HG03060 (cell line): ENCODE measurements at regions not wholly inside any gene's neighbourhood (a gene's known extent, or its start where the extent isn't known, plus 50 kb on each side); places are given as distances from the start of the nearest gene placed in this dataset.
"Not testable (repeated sequence)": the region's sequence is repeated elsewhere in the genome, so short reads cannot be mapped to it uniquely, and the experiment has no call there.

Source experiments
- ATAC-seq: cut with Tn5 transposase; IDR thresholded peaks from one replicate; pipeline ENCODE4 v1.9.1; 2021; ENCODE audit warnings: low read depth, moderate number of reproducible peaks; ENCODE audit not compliant: unreplicated experiment

DNA sequence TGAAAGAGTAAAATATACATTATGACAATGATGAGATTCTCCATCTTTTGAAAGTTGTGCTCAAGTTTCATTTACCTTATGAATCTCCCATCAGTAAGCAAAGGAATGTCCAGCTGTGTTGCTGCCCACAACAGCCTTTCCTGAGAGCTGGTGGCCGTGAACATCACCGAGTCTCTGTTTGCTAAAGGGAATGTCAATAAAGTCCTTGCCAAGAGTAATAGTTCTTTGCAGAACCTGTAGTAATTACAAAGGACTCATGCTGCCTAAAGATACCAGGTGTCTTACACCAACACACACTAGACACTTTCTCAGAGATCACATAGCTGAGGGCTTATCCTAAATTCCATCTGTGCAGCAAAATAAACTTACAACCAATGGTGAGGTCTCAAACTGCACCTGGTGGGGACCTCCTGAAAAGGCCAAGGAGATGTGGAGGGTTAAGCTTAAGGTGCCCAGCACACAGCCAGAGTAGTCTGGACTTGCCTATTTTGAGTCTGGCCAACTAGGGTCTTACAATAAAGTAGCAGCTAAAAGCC lies 111.1 kb upstream of the DAPK1 start:
- ATAC-seq = no peak

DNA sequence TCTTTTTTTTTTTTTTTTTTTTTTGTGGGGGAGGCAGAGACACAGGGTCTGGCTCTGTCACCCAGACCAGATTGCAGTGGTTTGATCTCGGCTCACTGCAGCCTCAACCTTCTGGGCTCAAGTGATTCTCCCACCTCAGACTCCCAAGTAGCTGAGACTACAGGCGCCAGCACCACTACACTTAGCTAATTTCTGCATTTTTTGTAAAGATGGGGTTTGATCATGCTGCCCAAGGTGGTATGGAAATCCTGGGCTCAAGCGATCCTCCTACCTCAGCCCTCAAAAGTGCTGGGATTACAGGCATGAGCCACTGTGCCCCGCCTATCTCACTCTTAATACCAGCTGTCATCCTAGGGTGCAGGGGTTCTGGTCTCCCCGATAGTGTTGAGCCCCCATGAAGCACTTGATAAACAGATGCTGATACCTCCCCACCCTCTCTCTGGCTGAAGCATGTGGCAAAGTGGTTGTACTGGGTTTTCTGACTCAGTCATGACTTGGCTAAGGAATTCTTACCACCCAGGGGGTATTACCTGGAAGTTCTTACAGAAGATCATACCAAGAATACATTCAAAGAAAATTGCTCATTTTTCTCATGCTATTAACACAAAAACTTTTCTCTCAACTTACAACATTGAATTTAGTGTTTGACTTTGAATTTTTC lies 110.2 kb upstream of the DAPK1 start:
- no peak for ATAC-seq

GRCh38 chr9:87388708-87389107 lies 109.0 kb upstream of the DAPK1 start:
- not testable (repeated sequence) for ATAC-seq

DNA sequence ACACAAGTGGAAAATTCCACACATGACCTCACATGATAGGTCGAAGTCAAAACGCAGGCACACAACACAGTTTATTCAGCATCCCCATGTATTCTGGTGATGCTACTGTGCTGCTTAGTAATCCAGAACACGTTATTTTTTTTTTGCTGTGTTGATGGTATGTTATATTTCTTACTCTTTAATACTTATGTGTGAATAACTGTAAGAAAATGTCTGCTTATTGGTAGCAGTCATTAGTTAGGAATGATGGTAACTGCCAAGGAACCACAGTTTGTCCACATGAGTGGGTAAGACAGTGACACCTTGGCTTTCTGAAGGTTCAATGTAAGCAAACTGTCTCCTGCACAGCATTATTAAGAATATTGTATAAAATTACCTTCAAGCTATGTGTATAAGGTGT lies 107.7 kb upstream of the DAPK1 start:
- ATAC-seq = no peak

- ATAC-seq = no peak
Measured at GRCh38 chr9:87390361-87390760, 107.3 kb upstream of the DAPK1 start.

GRCh38 chr9:87392086-87392485 lies 105.6 kb upstream of the DAPK1 start:
- no peak for ATAC-seq

- no peak for ATAC-seq
Measured at GRCh38 chr9:87393706-87394230, 103.9 kb upstream of the DAPK1 start.

DNA sequence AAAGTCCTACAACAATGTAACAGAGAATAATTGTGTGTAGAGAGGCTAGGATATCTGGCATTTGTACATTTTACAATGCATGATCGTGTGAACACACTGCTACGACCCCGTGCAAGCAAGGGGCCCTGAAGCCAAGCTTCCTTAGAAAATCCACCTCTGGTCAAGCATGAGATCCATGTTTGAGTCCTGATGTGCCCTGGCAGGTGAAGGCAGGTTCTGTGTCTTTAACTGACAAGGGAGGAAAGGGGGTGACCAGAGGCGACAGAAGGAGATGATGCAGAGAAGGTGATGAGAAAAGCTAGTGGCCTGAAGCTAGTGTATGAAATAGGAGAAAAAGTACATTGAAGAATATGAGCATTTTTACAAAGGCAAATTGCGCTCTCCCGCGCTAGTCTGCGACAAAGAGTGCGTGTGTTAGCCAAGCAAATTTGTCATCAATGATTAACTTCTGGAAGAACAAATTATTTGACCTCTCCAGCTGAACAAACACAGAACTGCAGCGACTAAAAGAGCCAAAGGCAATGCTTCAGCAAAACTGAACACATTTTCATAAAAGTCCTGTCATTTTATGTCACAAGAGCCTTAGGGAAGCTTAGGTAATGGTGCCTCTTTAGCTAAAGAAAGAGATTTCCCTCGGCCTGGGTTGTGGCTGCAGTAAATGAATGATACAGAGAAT lies 101.7 kb upstream of the DAPK1 start:
- ATAC-seq = no peak

DNA sequence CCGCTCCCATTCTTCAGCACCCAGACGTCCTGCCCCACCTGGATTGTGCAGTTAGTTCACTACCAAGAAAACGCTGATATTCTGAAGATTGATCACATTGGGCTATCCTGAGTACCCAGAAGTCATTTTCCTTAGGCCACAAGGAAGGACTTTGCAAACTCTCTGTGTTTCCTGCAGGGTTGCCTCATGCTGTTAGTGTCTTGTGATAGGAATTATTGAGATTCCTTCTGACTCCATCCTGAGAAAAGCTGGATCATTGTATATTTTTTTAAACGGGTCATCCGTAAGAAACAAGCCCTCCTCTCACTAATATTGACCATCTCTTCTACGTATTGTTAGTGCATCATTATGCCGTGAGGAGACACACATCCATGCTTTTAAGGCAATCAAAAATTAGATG lies 96.0 kb upstream of the DAPK1 start:
- ATAC-seq = no peak

DNA sequence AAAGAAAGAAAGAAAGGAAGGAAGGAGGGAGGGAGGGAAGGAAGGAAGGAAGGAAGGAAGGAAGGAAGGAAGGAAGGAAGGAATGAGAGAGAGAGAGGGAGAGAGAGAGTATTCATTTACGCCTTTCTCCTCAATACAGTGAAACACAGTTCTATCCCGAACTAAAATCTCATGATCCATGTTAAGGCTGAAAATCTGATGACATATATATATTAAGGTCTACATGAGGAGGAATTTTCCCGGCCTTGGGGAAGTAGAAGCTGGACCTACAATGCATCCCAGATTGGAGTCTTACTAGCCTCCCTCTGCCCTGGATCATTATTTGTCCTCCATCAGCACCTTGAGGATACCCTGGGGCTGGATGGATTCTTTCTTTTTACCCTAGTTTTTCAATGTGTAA lies 95.1 kb upstream of the DAPK1 start:
- no peak for ATAC-seq

- no peak for ATAC-seq
Measured at GRCh38 chr9:87405677-87406542, 91.8 kb upstream of the DAPK1 start.

DNA sequence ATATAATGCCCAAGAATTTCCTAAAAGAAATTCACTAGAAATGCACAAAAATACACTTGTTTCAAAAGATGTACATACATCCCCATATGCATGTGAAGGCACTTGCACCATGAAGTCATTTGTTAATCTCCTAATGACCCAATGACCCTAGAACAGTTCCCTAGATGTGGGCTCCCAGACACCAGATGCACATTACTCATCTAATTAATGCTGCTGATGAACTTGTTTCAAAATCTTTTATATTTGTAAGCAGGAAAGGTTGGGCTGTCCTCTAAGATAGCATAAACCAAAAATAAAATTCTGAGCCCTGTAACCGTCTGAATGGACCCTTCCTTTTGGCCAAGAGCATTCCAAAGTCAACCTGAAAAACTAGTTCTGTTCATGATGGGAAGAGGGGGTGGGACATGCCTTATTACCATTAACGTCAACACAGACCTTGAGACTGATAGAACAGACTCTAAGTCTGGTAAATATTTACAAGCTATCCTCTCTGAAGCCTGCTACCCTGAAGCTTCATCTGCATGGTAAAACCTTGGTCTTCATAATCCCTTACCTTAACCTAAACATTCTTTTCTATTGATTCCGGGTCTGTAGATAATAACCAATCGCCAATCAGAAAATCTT lies 91.0 kb upstream of the DAPK1 start:
- ATAC-seq = no peak

DNA sequence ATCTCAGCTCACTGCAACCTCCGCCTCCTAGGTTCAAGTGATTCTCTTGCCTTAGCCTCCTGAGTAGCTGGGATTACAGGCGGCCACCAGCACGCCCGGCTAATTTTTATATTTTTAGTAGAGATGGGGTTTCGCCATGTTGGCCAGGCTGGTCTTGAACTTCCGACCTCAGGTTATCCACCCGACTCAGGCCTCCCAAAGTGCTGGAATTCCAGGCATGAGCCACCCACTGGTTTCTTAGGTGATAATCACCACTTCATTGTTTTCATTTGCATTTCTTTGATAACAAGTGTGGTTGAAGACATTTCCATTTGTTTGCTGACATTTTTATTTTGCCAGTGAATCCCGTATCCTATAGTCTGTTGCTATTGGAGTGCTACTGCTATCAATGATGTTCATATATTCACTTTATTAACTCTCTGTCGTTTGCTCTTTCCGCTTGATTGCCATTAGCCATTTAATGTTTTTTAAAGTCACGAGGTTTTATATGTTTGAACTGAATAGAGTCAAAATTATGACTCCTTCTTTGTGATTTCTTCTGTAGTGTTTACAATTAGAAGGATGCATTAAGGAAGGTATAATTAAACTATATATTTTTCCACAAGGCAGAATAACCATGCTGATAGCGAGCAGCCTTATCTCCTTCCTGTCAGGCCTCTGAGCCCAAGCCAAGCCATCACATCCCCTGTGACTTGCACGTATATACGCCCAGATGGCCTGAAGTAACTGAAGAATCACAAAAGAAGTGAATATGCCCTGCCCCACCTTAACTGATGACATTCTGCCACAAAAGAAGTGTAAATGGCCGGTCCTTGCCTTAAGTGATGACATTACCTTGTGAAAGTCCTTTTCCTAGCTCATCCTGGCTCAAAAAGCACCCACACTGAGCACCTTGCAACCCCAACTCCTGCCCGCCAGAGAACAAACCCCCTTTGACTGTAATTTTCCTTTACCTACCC lies 87.3 kb upstream of the DAPK1 start:
- ATAC-seq = not testable (repeated sequence)

DNA sequence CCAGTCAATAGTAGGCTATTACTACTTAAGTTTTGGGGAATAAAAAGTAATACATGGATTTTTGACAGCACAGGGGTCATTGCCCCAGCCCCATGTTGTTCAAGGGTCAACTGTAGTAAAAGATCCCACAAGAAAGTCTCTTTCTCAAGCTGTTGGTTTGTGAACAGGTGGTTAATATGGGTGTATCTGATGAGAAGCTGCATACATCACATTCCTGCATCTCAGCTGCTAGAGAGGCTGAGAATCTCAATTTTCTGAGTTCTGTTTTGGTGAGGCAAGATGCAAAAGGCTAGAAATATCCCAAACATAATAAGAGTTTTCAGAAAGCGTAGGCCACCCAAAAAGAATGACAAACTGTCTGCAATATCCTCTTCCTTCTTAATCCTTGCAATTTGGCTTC lies 76.8 kb upstream of the DAPK1 start:
- ATAC-seq = no peak

GRCh38 chr9:87421734-87422133 lies 75.9 kb upstream of the DAPK1 start:
- ATAC-seq = no peak

- no peak for ATAC-seq
Measured at GRCh38 chr9:87422999-87423398, 74.7 kb upstream of the DAPK1 start.

- ATAC-seq = not testable (repeated sequence)
Measured at GRCh38 chr9:87423885-87424284, 73.8 kb upstream of the DAPK1 start.

DNA sequence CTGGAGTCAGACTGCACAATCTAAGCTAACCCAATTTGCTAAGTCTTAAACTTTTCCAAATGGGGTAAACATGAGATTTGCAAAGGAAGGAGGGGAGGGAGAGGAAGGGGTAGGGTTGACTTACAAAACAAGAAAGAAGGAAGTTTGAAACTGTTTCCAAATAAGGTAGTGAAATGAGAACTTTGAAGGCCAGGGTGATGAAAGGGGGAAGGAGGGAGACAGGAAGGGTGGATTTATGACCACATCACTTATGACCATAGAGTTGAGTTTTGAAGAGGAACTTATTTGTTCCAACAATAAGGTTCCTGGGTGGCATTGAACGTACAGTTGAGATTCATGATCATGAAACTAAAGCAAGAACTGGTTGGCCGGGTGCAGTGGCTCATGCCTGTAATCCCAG lies 72.5 kb upstream of the DAPK1 start:
- ATAC-seq = no peak

DNA sequence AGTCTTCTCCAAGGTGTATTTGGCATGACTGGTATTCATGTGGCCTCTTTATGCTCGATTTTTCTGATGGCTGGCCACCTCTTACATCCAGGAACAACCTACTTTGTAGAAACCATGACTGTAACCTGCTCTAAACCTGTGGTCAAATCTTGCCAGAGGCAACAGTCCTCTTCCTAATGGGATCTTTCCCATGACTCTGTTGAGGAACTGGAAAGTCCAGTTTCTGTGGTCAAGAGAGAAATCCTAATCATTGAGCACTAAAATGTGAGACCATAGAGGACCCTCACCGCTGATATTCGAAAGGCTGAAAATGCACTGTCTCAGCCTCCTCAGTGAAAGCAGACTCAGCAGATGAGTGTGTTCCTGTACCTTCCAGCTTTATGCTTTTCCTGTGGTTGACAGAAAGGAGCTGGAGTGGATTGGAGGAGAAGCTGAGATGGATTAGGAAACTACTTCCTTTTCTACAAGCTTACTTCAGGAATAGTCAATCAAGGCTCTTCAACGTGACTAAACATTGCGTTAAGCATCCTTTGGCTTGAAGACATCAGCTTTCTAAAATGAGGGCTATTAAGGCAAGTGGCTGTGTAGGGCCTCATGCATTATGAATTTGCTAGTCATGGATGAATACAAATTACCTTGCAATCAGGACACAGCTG lies 69.7 kb upstream of the DAPK1 start:
- ATAC-seq = no peak
